ENCODE measurements at regions not wholly inside any gene's neighbourhood (a gene's known extent, or its start where the extent isn't known, plus 50 kb on each side); places are given as distances from the start of the nearest gene placed in this dataset.
"Not testable (repeated sequence)": the region's sequence is repeated elsewhere in the genome, so short reads cannot be mapped to it uniquely, and the experiment has no call there.

DNA sequence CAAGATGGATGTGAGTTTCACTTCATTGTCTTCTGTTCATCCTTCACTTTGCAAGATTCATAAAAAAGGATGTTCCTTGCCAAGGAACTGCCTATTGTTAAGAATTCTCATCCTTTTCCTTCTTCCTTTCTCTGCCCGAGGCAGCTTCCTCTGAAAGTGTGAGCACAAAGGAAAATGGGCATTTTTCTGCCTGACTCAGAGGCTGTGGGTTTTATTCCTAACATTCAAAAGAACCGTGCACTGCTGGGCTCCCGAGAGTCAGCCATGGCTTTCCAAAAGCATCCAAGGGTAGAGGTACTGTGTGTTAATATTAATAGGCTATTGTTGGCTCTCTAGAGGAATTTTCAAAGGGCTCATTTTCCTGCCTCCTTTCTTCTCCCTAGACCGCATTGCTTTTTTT is 289.4 kb downstream of the ABCC12 start:
- TF ChIP-seq, protein P1, sequence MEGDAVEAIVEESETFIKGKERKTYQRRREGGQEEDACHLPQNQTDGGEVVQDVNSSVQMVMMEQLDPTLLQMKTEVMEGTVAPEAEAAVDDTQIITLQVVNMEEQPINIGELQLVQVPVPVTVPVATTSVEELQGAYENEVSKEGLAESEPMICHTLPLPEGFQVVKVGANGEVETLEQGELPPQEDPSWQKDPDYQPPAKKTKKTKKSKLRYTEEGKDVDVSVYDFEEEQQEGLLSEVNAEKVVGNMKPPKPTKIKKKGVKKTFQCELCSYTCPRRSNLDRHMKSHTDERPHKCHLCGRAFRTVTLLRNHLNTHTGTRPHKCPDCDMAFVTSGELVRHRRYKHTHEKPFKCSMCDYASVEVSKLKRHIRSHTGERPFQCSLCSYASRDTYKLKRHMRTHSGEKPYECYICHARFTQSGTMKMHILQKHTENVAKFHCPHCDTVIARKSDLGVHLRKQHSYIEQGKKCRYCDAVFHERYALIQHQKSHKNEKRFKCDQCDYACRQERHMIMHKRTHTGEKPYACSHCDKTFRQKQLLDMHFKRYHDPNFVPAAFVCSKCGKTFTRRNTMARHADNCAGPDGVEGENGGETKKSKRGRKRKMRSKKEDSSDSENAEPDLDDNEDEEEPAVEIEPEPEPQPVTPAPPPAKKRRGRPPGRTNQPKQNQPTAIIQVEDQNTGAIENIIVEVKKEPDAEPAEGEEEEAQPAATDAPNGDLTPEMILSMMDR (IDR thresholded peaks at IDR 0.05; ENCODE audit: low read depth, low read length, missing control alignments): no peak
- H3K4me3 ChIP-seq (replicated peaks; ENCODE audit: low read depth, low read length): no peak overlapping the region
- DNase-seq (ENCODE audit: extremely low read depth, low read depth): no peak

DNA sequence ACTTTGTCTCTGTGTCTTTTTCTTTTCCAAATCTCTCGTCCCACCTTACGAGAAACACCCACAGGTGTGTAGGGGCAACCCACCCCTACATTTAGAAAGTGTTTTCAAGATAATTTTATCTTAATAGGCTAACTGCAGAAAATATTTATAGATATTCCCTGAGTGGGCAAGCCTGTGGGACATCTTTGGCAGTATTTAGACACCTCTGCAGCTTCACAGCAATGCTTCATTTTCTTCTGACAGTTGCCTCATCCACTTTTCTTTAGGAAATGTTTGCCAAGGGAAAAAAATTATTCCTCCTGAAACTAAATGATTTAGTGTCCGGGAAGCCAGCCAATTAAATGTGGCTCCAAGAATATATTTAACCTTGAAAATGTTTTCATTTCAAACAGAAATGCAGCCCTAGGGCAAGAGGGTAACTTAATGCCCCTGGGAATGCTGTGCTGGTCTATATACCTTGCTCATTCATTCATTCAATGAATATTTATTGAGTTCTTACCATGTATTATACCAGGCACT is 290.4 kb downstream of the ABCC12 start:
- no peak for DNase-seq (ENCODE audit: extremely low read depth, low read depth)
- TF ChIP-seq, protein P1 (IDR thresholded peaks at IDR 0.05; ENCODE audit: low read depth, low read length, missing control alignments): no peak
- no peak overlapping the region for H3K4me3 ChIP-seq (replicated peaks; ENCODE audit: low read depth, low read length)

DNA sequence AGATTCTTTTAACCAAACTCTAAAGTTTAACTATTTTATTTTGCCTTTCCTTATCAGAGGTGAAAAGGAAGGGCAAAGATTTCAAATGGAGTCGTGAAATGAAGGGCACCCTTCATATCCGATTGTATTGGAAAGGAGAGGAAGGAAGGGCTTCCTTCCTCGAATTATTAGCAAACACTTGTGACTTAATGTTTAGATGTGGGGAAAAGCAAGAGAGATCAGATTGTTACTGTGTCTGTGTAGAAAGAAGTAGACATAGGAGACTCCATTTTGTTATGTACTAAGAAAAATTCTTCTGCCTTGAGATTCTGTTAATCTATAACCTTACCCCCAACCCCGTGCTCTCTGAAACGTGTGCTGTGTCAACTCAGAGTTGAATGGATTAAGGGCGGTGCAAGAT is 291.5 kb downstream of the ABCC12 start:
- not testable (repeated sequence) for H3K4me3 ChIP-seq (replicated peaks; ENCODE audit: low read depth, low read length); DNase-seq (ENCODE audit: extremely low read depth, low read depth)

DNA sequence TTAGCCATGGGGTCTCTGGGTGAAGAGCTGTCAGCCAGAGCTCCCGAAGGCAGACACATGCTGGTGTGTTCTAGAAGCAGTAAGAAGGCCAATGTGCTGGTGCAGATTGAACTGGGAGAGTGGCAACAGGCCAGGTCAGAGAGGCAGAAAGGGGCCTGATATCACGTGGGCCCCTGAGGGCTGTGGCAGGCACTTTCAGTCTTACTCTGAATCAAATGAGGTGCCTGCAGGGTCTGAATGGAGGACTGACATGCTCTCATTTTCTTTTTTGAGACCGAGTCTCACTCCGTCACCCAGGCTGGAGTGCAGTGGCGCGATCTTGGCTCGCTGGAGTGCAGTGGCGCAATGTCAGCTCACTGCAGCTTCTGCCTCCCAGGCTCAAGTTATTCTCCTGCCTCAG is 293.8 kb downstream of the ABCC12 start:
- no peak for DNase-seq (ENCODE audit: extremely low read depth, low read depth)

DNA sequence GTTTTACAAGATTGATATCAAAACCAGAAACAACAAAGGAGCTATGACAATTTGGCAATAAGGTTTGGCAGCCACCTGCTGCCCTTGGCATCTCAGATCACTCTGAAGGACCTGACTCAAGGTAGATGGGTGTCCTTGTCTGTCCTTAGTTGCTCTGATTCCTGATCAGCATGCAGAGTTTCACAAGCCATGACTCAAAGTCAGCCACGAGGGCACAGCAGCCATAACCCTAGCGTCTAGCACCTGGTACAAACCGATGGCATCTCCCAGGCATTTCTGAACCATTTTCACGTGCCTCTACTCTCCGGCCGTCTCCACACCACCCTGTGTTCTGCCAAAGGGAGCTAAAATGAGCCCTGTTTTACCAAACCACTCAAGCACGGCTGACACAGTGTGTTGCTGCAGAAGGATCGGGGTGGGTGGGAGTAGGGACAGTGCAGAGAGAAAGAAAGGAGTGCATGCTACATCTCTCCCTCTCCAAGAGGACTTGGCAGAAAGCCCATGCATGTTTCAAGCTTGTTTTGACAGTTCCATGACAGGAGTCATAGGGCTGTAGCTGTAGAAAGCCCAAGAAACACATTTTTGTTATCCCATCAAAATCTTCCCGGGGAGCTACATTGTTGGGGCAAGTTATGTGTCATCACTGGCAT is 297.3 kb downstream of the ABCC12 start:
- TF ChIP-seq, protein P1 (IDR thresholded peaks at IDR 0.05; ENCODE audit: low read depth, low read length, missing control alignments): no peak
- H3K4me3 ChIP-seq (replicated peaks; ENCODE audit: low read depth, low read length): no peak overlapping the region
- no peak for DNase-seq (ENCODE audit: extremely low read depth, low read depth)

More for the DNA sequence above, 293.8 kb downstream of the ABCC12 start:
- H3K4me3 ChIP-seq (replicated peaks; ENCODE audit: low read depth, low read length): no peak overlapping the region
- TF ChIP-seq, protein P1 (IDR thresholded peaks at IDR 0.05; ENCODE audit: low read depth, low read length, missing control alignments): no peak

DNA sequence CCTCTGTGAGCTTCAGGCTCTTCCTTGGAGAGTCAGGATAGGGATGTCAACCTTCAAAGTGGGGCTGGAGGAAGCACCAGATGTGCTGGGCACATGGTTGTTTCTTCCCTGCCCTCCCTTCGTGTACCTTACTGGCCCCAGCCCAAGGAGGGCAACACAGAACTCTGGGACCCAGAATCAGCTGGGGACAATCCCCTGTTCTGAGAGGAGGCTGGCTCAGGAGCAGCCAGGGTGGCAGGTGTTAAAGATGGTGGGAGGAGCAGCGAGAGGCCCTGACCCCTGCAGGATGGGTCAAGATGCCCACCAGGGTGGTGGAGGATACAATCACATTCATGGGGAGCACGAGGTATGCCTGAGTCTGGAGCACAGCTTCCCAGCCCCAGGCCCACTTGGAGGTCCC is 300.4 kb downstream of the ABCC12 start:
- DNase-seq (ENCODE audit: extremely low read depth, low read depth): no peak
- TF ChIP-seq, protein P1 (IDR thresholded peaks at IDR 0.05; ENCODE audit: low read depth, low read length, missing control alignments): no peak
- H3K4me3 ChIP-seq (replicated peaks; ENCODE audit: low read depth, low read length): no peak overlapping the region

DNA sequence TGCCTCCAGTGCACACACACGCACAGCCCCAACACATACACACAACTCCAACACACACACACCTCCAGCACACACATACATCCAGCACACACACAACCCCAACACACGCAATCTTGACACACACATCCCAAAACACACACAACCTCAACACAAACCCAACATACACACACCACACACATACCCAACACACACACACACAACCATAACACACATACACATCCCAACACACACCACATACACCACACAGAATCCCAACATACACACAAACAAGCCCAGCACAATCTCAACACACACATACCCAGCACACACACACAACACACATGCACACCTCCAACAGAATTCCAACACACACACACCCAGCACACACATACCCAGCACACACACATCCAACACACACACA is 301.1 kb downstream of the ABCC12 start:
- TF ChIP-seq, protein P1 (IDR thresholded peaks at IDR 0.05; ENCODE audit: low read depth, low read length, missing control alignments): no peak
- DNase-seq (ENCODE audit: extremely low read depth, low read depth): no peak
- no peak overlapping the region for H3K4me3 ChIP-seq (replicated peaks; ENCODE audit: low read depth, low read length)

All from HFF-Myc (cell line).